IPS-18a (cell line): ENCODE measurements at regions not wholly inside any gene's neighbourhood (a gene's known extent, or its start where the extent isn't known, plus 50 kb on each side); places are given as distances from the start of the nearest gene placed in this dataset.

Experiments used
- H3K27ac ChIP-seq: one replicate; pipeline ENCODE4 v1.5.1; 2013; ENCODE audit warnings: low read length
- H3K27me3 ChIP-seq: one replicate; pipeline ENCODE4 v1.6.1; 2013; ENCODE audit warnings: mild to moderate bottlenecking, low read length; ENCODE audit not compliant: control insufficient read depth, insufficient read depth
- H3K36me3 ChIP-seq: one replicate; pipeline ENCODE4 v1.6.1; 2013; ENCODE audit warnings: low read depth, low read length; ENCODE audit not compliant: control insufficient read depth
- H3K4me1 ChIP-seq: one replicate; pipeline ENCODE4 v1.6.1; 2013; ENCODE audit warnings: low read depth, low read length; ENCODE audit not compliant: control insufficient read depth
- H3K4me3 ChIP-seq: one replicate; pipeline ENCODE4 v1.5.1; 2013; ENCODE audit warnings: low read length
- H3K9ac ChIP-seq: one replicate; pipeline ENCODE4 v1.6.1; 2013; ENCODE audit warnings: mild to moderate bottlenecking, low read length, moderate library complexity
- H3K9me3 ChIP-seq: one replicate; pipeline ENCODE4 v1.6.1; 2013; ENCODE audit warnings: low read depth, low read length; ENCODE audit not compliant: control insufficient read depth

GRCh38 chr2:167491788-167492187 is 603.5 kb downstream of the XIRP2 start:
- Histone ChIP-seq H3K4me3 (no peak overlapping the region), H3K9ac (no peak overlapping the region), H3K36me3 (peaks cover 4% of the 10 kb centered on the region), H3K4me1 (peaks cover 5% of the 10 kb centered on the region), H3K9me3 (no peaks in the 10 kb centered on the region), H3K27ac (no peak overlapping the region), H3K27me3 (no peaks in the 10 kb centered on the region)

GRCh38 chr2:167490455-167490854 is 602.2 kb downstream of the XIRP2 start:
- Histone ChIP-seq H3K27ac (no peak overlapping the region), H3K36me3 (peaks cover 4% of the 10 kb centered on the region), H3K27me3 (no peaks in the 10 kb centered on the region), H3K9me3 (no peaks in the 10 kb centered on the region), H3K4me3 (no peak overlapping the region), H3K9ac (no peak overlapping the region), H3K4me1 (no peaks in the 10 kb centered on the region)

GRCh38 chr2:167489325-167489724 is 601.0 kb downstream of the XIRP2 start:
- peaks cover 3% of the 10 kb centered on the region for H3K4me1 ChIP-seq
- no peaks in the 10 kb centered on the region for H3K27me3 ChIP-seq
- no peaks in the 10 kb centered on the region for H3K9me3 ChIP-seq
- H3K4me3 ChIP-seq, result no peak overlapping the region
- H3K9ac ChIP-seq, result no peak overlapping the region
- no peak overlapping the region for H3K27ac ChIP-seq
- H3K36me3 ChIP-seq, result peaks cover 4% of the 10 kb centered on the region

GRCh38 chr2:167487728-167488127 is 599.4 kb downstream of the XIRP2 start:
- Histone ChIP-seq H3K36me3 (peaks cover 4% of the 10 kb centered on the region), H3K9ac (no peak overlapping the region), H3K4me3 (no peak overlapping the region), H3K27ac (no peak overlapping the region), H3K9me3 (no peaks in the 10 kb centered on the region), H3K27me3 (no peaks in the 10 kb centered on the region), H3K4me1 (peaks cover 3% of the 10 kb centered on the region)

- Histone ChIP-seq H3K4me3 (no peak overlapping the region), H3K36me3 (no peaks in the 10 kb centered on the region), H3K9ac (no peak overlapping the region), H3K27ac (no peak overlapping the region), H3K4me1 (peaks cover 18% of the 10 kb centered on the region), H3K9me3 (no peaks in the 10 kb centered on the region), H3K27me3 (no peaks in the 10 kb centered on the region)
Observed at GRCh38 chr2:167484875-167485274, 596.6 kb downstream of the XIRP2 start.

GRCh38 chr2:167480986-167481309 is 592.7 kb downstream of the XIRP2 start:
- Histone ChIP-seq H3K4me3 (no peak overlapping the region), H3K27ac (no peak overlapping the region), H3K9ac (no peak overlapping the region), H3K36me3 (no peaks in the 10 kb centered on the region), H3K27me3 (no peaks in the 10 kb centered on the region), H3K9me3 (no peaks in the 10 kb centered on the region), H3K4me1 (peaks cover 19% of the 10 kb centered on the region)

GRCh38 chr2:167480232-167480985 is 592.1 kb downstream of the XIRP2 start:
- Histone ChIP-seq H3K36me3 (no peaks in the 10 kb centered on the region), H3K9me3 (no peaks in the 10 kb centered on the region), H3K4me3 (no peak overlapping the region), H3K27me3 (no peaks in the 10 kb centered on the region), H3K27ac (no peak overlapping the region), H3K9ac (no peak overlapping the region), H3K4me1 (peaks cover 19% of the 10 kb centered on the region)

- no peaks in the 10 kb centered on the region for H3K27me3 ChIP-seq
- no peak overlapping the region for H3K9ac ChIP-seq
- no peaks in the 10 kb centered on the region for H3K36me3 ChIP-seq
- no peak overlapping the region for H3K4me3 ChIP-seq
- no peak overlapping the region for H3K27ac ChIP-seq
- no peaks in the 10 kb centered on the region for H3K9me3 ChIP-seq
- peaks cover 16% of the 10 kb centered on the region for H3K4me1 ChIP-seq
Observed at GRCh38 chr2:167478196-167478595, 589.9 kb downstream of the XIRP2 start.

GRCh38 chr2:167475791-167476190 is 587.5 kb downstream of the XIRP2 start:
- H3K4me3 ChIP-seq, result no peak overlapping the region

GRCh38 chr2:167471734-167472133 is 583.5 kb downstream of the XIRP2 start:
- Histone ChIP-seq H3K9me3 (no peaks in the 10 kb centered on the region), H3K27ac (no peak overlapping the region), H3K4me3 (no peak overlapping the region), H3K36me3 (no peaks in the 10 kb centered on the region), H3K9ac (no peak overlapping the region), H3K4me1 (peaks cover 10% of the 10 kb centered on the region), H3K27me3 (no peaks in the 10 kb centered on the region)

More at GRCh38 chr2:167475791-167476190, 587.5 kb downstream of the XIRP2 start:
- Histone ChIP-seq H3K36me3 (no peaks in the 10 kb centered on the region), H3K4me1 (peaks cover 21% of the 10 kb centered on the region), H3K9ac (no peak overlapping the region), H3K9me3 (no peaks in the 10 kb centered on the region), H3K27me3 (no peaks in the 10 kb centered on the region), H3K27ac (no peak overlapping the region)

- Histone ChIP-seq H3K4me3 (no peak overlapping the region), H3K27ac (no peak overlapping the region), H3K36me3 (no peaks in the 10 kb centered on the region), H3K9ac (no peak overlapping the region), H3K9me3 (no peaks in the 10 kb centered on the region), H3K4me1 (peaks cover 10% of the 10 kb centered on the region), H3K27me3 (no peaks in the 10 kb centered on the region)
Observed at GRCh38 chr2:167471332-167471731, 583.1 kb downstream of the XIRP2 start.

- Histone ChIP-seq H3K4me1 (no peaks in the 10 kb centered on the region), H3K4me3 (no peak overlapping the region), H3K27ac (no peak overlapping the region), H3K36me3 (no peaks in the 10 kb centered on the region), H3K9ac (no peak overlapping the region), H3K27me3 (no peaks in the 10 kb centered on the region), H3K9me3 (no peaks in the 10 kb centered on the region)
Observed at GRCh38 chr2:167462379-167462778, 574.1 kb downstream of the XIRP2 start.
